ENCODE measurements at regions not wholly inside any gene's neighbourhood (a gene's known extent, or its start where the extent isn't known, plus 50 kb on each side); places are given as distances from the start of the nearest gene placed in this dataset.

GRCh38 chr1:14140831-14141401, 440.9 kb downstream of the PRDM2 start:
- ChIA-PET CTCF (no interaction called here), POLR2A (no interaction called here)
- Histone ChIP-seq H3K36me3 (ENCODE audit: control insufficient read depth in 2 of 3, insufficient read depth in 3 of 3, low read length in 3 of 3) (no peaks in the 10 kb centered on the region), H3K4me3 (ENCODE audit: low read length) (no peak overlapping the region), H3K27me3 (ENCODE audit: control insufficient read depth in 2 of 2, insufficient read depth in 2 of 2, low read length in 2 of 2) (no peaks in the 10 kb centered on the region), H3K27ac (ENCODE audit: low read depth, low read length) (no peak overlapping the region), H3K9me3 (ENCODE audit: control insufficient read depth in 2 of 3, low read length in 3 of 3) (no peaks in the 10 kb centered on the region), H3K4me1 (ENCODE audit: control insufficient read depth in 2 of 2, insufficient read depth in 2 of 2, low read length in 2 of 2) (no peaks in the 10 kb centered on the region)
- Mint-ChIP-seq H3K4me1 (no peaks in the 10 kb centered on the region), H3K4me3 (no peak overlapping the region), H3K9me3 (peaks cover 0 to 3% (median 0%) of the 10 kb centered on the region in 11 donors), H3K27me3 (peaks cover 0 to 33% (median 8%) of the 10 kb centered on the region in 5 donors), H3K27ac (no peak overlapping the region), H3K36me3 (peaks cover 0 to 3% (median 0%) of the 10 kb centered on the region in 5 donors)
- no peak for DNase-seq
- intact Hi-C loops (cut with micrococcal nuclease) = no loop called here
- no peak for ATAC-seq

GRCh38 chr1:14141656-14142055, 441.7 kb downstream of the PRDM2 start:
- no peaks in the 10 kb centered on the region for H3K27me3 ChIP-seq (ENCODE audit: control insufficient read depth in 2 of 2, insufficient read depth in 2 of 2, low read length in 2 of 2)
- CTCF ChIA-PET = no interaction called here
- intact Hi-C loops (cut with micrococcal nuclease) = no loop called here
- no peaks in the 10 kb centered on the region for H3K9me3 ChIP-seq (ENCODE audit: control insufficient read depth in 2 of 3, low read length in 3 of 3)
- no peak overlapping the region for H3K4me3 ChIP-seq (ENCODE audit: low read length)
- no peaks in the 10 kb centered on the region for H3K4me1 ChIP-seq (ENCODE audit: control insufficient read depth in 2 of 2, insufficient read depth in 2 of 2, low read length in 2 of 2)
- Mint-ChIP-seq H3K4me1 (no peaks in the 10 kb centered on the region), H3K4me3 (no peak overlapping the region), H3K9me3 (peaks cover 0 to 5% (median 0%) of the 10 kb centered on the region in 11 donors), H3K36me3 (peaks cover 0 to 4% (median 0%) of the 10 kb centered on the region in 5 donors), H3K27ac (no peak overlapping the region), H3K27me3 (peaks cover 0 to 34% (median 9%) of the 10 kb centered on the region in 5 donors)
- no peaks in the 10 kb centered on the region for H3K36me3 ChIP-seq (ENCODE audit: control insufficient read depth in 2 of 3, insufficient read depth in 3 of 3, low read length in 3 of 3)
- H3K27ac ChIP-seq (ENCODE audit: low read depth, low read length) = no peak overlapping the region
- DNase-seq (no peak), ATAC-seq (no peak)
- POLR2A ChIA-PET = no interaction called here

DNA sequence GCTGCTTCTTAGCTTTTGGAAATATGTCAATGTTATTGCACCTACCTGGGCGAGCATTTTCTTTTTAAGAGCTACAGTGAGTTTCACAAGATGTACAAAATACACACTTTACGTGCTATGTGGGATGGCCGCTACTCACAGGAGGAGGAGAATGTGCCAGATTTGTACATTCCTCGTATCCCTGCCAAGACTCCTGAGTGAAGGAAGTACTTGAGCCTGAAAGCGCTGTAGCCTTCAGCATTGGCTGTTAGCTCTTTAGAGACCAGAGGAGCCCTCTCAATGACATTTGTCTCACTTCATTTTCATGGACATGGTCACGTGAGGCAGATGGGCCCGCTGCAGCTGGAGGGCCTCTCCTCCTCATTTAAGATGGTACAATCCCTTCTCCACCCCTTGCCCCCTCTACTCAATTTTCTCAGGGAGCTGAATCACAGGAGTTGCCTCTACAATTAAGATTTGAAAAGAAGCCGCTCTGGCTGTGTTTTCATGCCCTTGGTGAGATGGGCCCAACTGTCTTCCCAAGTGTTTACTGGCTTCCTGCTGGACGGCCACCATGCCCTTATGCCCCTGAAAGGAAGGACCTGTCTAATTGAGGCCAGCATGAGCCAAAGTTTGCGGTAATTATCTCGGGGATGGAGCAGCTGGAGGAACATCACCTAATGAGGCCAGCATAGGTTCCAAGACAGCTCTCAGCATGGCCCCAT, 442.6 kb downstream of the PRDM2 start:
- H3K4me1 Mint-ChIP-seq = no peaks in the 10 kb centered on the region
- H3K27me3 ChIP-seq (ENCODE audit: control insufficient read depth in 2 of 2, insufficient read depth in 2 of 2, low read length in 2 of 2) = no peaks in the 10 kb centered on the region
- H3K9me3 ChIP-seq (ENCODE audit: control insufficient read depth in 2 of 3, low read length in 3 of 3) = no peaks in the 10 kb centered on the region
- peaks cover 0 to 5% (median 0%) of the 10 kb centered on the region in 11 donors for H3K9me3 Mint-ChIP-seq
- peaks cover 0 to 4% (median 0%) of the 10 kb centered on the region in 5 donors for H3K36me3 Mint-ChIP-seq
- H3K4me3 ChIP-seq (ENCODE audit: low read length) = no peak overlapping the region
- ChIA-PET CTCF (no interaction called here), POLR2A (no interaction called here)
- no peak overlapping the region for H3K27ac Mint-ChIP-seq
- no peak overlapping the region for H3K4me3 Mint-ChIP-seq
- intact Hi-C loops (cut with micrococcal nuclease) = no loop called here
- H3K27ac ChIP-seq (ENCODE audit: low read depth, low read length) = no peak overlapping the region
- H3K36me3 ChIP-seq (ENCODE audit: control insufficient read depth in 2 of 3, insufficient read depth in 3 of 3, low read length in 3 of 3) = no peaks in the 10 kb centered on the region
- H3K27me3 Mint-ChIP-seq = peaks cover 0 to 34% (median 9%) of the 10 kb centered on the region in 5 donors
- DNase-seq = no peak
- no peak for ATAC-seq
- H3K4me1 ChIP-seq (ENCODE audit: control insufficient read depth in 2 of 2, insufficient read depth in 2 of 2, low read length in 2 of 2) = no peaks in the 10 kb centered on the region

GRCh38 chr1:14143777-14144176, 443.8 kb downstream of the PRDM2 start:
- H3K9me3 ChIP-seq (ENCODE audit: control insufficient read depth in 2 of 3, low read length in 3 of 3) = no peaks in the 10 kb centered on the region
- ChIA-PET POLR2A (no interaction called here), CTCF (no interaction called here)
- H3K27ac Mint-ChIP-seq = no peak overlapping the region
- ATAC-seq (no peak), DNase-seq (no peak)
- no peak overlapping the region for H3K4me3 ChIP-seq (ENCODE audit: low read length)
- H3K36me3 Mint-ChIP-seq = peaks cover 0 to 4% (median 0%) of the 10 kb centered on the region in 5 donors
- peaks cover 0 to 5% (median 0%) of the 10 kb centered on the region in 11 donors for H3K9me3 Mint-ChIP-seq
- no peaks in the 10 kb centered on the region for H3K27me3 ChIP-seq (ENCODE audit: control insufficient read depth in 2 of 2, insufficient read depth in 2 of 2, low read length in 2 of 2)
- peaks cover 0 to 28% (median 8%) of the 10 kb centered on the region in 5 donors for H3K27me3 Mint-ChIP-seq
- H3K4me1 ChIP-seq (ENCODE audit: control insufficient read depth in 2 of 2, insufficient read depth in 2 of 2, low read length in 2 of 2) = no peaks in the 10 kb centered on the region
- H3K27ac ChIP-seq (ENCODE audit: low read depth, low read length) = no peak overlapping the region
- intact Hi-C loops (cut with micrococcal nuclease) = no loop called here
- H3K4me3 Mint-ChIP-seq = no peak overlapping the region
- no peaks in the 10 kb centered on the region for H3K4me1 Mint-ChIP-seq
- no peaks in the 10 kb centered on the region for H3K36me3 ChIP-seq (ENCODE audit: control insufficient read depth in 2 of 3, insufficient read depth in 3 of 3, low read length in 3 of 3)

- ATAC-seq = no peak
- Mint-ChIP-seq H3K9me3 (peaks cover 0 to 5% (median 0%) of the 10 kb centered on the region in 11 donors), H3K36me3 (peaks cover 0 to 4% (median 0%) of the 10 kb centered on the region in 5 donors), H3K27ac (no peak overlapping the region), H3K4me3 (no peak overlapping the region), H3K4me1 (no peaks in the 10 kb centered on the region), H3K27me3 (peaks cover 0 to 18% (median 9%) of the 10 kb centered on the region in 5 donors)
- Histone ChIP-seq H3K4me3 (ENCODE audit: low read length) (no peak overlapping the region), H3K27me3 (ENCODE audit: control insufficient read depth in 2 of 2, insufficient read depth in 2 of 2, low read length in 2 of 2) (no peaks in the 10 kb centered on the region), H3K9me3 (ENCODE audit: control insufficient read depth in 2 of 3, low read length in 3 of 3) (no peaks in the 10 kb centered on the region), H3K27ac (ENCODE audit: low read depth, low read length) (no peak overlapping the region), H3K4me1 (ENCODE audit: control insufficient read depth in 2 of 2, insufficient read depth in 2 of 2, low read length in 2 of 2) (no peaks in the 10 kb centered on the region), H3K36me3 (ENCODE audit: control insufficient read depth in 2 of 3, insufficient read depth in 3 of 3, low read length in 3 of 3) (no peaks in the 10 kb centered on the region)
- no peak for DNase-seq
- intact Hi-C loops (cut with micrococcal nuclease) = no loop called here
- POLR2A ChIA-PET = no interaction called here
- CTCF ChIA-PET = no interaction called here
These were observed 448.5 kb downstream of the PRDM2 start for GRCh38 chr1:14148526-14148925.

- ChIA-PET CTCF (no interaction called here), POLR2A (no interaction called here)
- Histone ChIP-seq H3K4me3 (ENCODE audit: low read length) (no peak overlapping the region), H3K27ac (ENCODE audit: low read depth, low read length) (no peak overlapping the region), H3K36me3 (ENCODE audit: control insufficient read depth in 2 of 3, insufficient read depth in 3 of 3, low read length in 3 of 3) (no peaks in the 10 kb centered on the region), H3K9me3 (ENCODE audit: control insufficient read depth in 2 of 3, low read length in 3 of 3) (no peaks in the 10 kb centered on the region), H3K27me3 (ENCODE audit: control insufficient read depth in 2 of 2, insufficient read depth in 2 of 2, low read length in 2 of 2) (no peaks in the 10 kb centered on the region), H3K4me1 (ENCODE audit: control insufficient read depth in 2 of 2, insufficient read depth in 2 of 2, low read length in 2 of 2) (no peaks in the 10 kb centered on the region)
- Mint-ChIP-seq H3K36me3 (peaks cover 0 to 4% (median 0%) of the 10 kb centered on the region in 5 donors), H3K9me3 (peaks cover 0 to 5% (median 0%) of the 10 kb centered on the region in 11 donors), H3K4me3 (no peak overlapping the region), H3K4me1 (no peaks in the 10 kb centered on the region), H3K27me3 (peaks cover 0 to 9% (median 7%) of the 10 kb centered on the region in 5 donors), H3K27ac (no peak overlapping the region)
- DNase-seq (no peak), ATAC-seq (no peak)
- intact Hi-C loops (cut with micrococcal nuclease) = no loop called here
These were observed 449.1 kb upstream of the KAZN start for GRCh38 chr1:14149431-14149830.

- no peak overlapping the region for H3K27ac Mint-ChIP-seq
These were observed 441.9 kb upstream of the KAZN start for GRCh38 chr1:14156543-14156942.

More at GRCh38 chr1:14156543-14156942, 441.9 kb upstream of the KAZN start:
- POLR2A ChIA-PET = no interaction called here
- Mint-ChIP-seq H3K36me3 (peaks cover 0 to 9% (median 0%) of the 10 kb centered on the region in 5 donors), H3K4me1 (no peaks in the 10 kb centered on the region), H3K4me3 (no peak overlapping the region), H3K27me3 (peaks cover 0 to 23% (median 6%) of the 10 kb centered on the region in 5 donors), H3K9me3 (peaks cover 7 to 45% (median 17%) of the 10 kb centered on the region in 11 donors)
- DNase-seq (no peak), ATAC-seq (no peak)
- Histone ChIP-seq H3K27ac (ENCODE audit: low read depth, low read length) (no peak overlapping the region), H3K36me3 (ENCODE audit: control insufficient read depth in 2 of 3, insufficient read depth in 3 of 3, low read length in 3 of 3) (no peaks in the 10 kb centered on the region), H3K9me3 (ENCODE audit: control insufficient read depth in 2 of 3, low read length in 3 of 3) (peaks cover 0 to 9% (median 0%) of the 10 kb centered on the region in 3 experiments), H3K4me3 (ENCODE audit: low read length) (no peak overlapping the region), H3K27me3 (ENCODE audit: control insufficient read depth in 2 of 2, insufficient read depth in 2 of 2, low read length in 2 of 2) (no peaks in the 10 kb centered on the region), H3K4me1 (ENCODE audit: control insufficient read depth in 2 of 2, insufficient read depth in 2 of 2, low read length in 2 of 2) (no peaks in the 10 kb centered on the region)
- intact Hi-C loops (cut with micrococcal nuclease) = no loop called here
- CTCF ChIA-PET = no interaction called here

All from naive thymus-derived CD4-positive, alpha-beta T cell (primary cell).